GM23338 (cell line): ENCODE measurements at regions not wholly inside any gene's neighbourhood (a gene's known extent, or its start where the extent isn't known, plus 50 kb on each side); places are given as distances from the start of the nearest gene placed in this dataset.

Experiments used
- ATAC-seq: fragments of 200-7000 bp; cut with Tn5 transposase; 3 replicates; pipeline ENCODE4 v1.9.1; 2020
- DNase-seq: peaks from one replicate; pipeline ENCODE4 v3.0.0-alpha.2; 2015; ENCODE audit warnings: low spot score
- H2AFZ ChIP-seq: fragments of 200-600 bp; sonication (generic); 2 replicates; pipeline ENCODE4 v1.8.0; 2016; ENCODE audit warnings: antibody characterized with exemption, mild to moderate bottlenecking, moderate library complexity
- H3F3A ChIP-seq: fragments of 200-600 bp; sonication (generic); replicated peaks from 2 replicates; pipeline ENCODE4 v1.8.0; 2017; ENCODE audit warnings: antibody characterized with exemption, mixed run types, low read depth
- H3K27ac ChIP-seq: fragments of 200-600 bp; sonication (generic); 2 replicates; pipeline ENCODE4 v1.6.1; 2016; ENCODE audit warnings: low read depth
- H3K27me3 ChIP-seq: fragments of 200-600 bp; sonication (generic); 2 replicates; pipeline ENCODE4 v1.8.0; 2016; ENCODE audit warnings: mild to moderate bottlenecking, mixed run types, moderate library complexity; ENCODE audit not compliant: insufficient read depth
- H3K36me3 ChIP-seq: fragments of 200-600 bp; sonication (generic); 2 replicates; pipeline ENCODE4 v1.8.0; 2016; ENCODE audit warnings: mild to moderate bottlenecking; ENCODE audit not compliant: insufficient read depth
- H3K4me1 ChIP-seq: fragments of 200-600 bp; sonication (generic); 2 replicates; pipeline ENCODE4 v1.8.0; 2016; ENCODE audit warnings: mild to moderate bottlenecking, moderate library complexity; ENCODE audit not compliant: insufficient read depth
- H3K4me2 ChIP-seq: fragments of 200-600 bp; sonication (generic); 2 replicates; pipeline ENCODE4 v1.7.1; 2017; ENCODE audit warnings: mixed run types
- H3K4me3 ChIP-seq: fragments of 200-600 bp; sonication (generic); 2 replicates; pipeline ENCODE4 v1.6.1; 2016; ENCODE audit warnings: mixed run types
- H3K79me2 ChIP-seq: fragments of 200-600 bp; sonication (generic); replicated peaks from 2 replicates; pipeline ENCODE4 v1.8.0; 2017; ENCODE audit warnings: mild to moderate bottlenecking; ENCODE audit not compliant: insufficient read depth
- H3K9me2 ChIP-seq: fragments of 200-600 bp; sonication (generic); 2 replicates; pipeline ENCODE4 v1.8.0; 2017; ENCODE audit not compliant: insufficient read depth
- H4K20me1 ChIP-seq: fragments of 200-600 bp; sonication (generic); replicated peaks from 2 replicates; pipeline ENCODE4 v1.8.0; 2017; ENCODE audit warnings: mild to moderate bottlenecking; ENCODE audit not compliant: insufficient read depth
- H3K27ac Mint-ChIP-seq: 2 replicates; pipeline ENCODE4 v1.8.0; 2020; ENCODE audit warnings: inconsistent platforms, mild to moderate bottlenecking, moderate library complexity, mixed read lengths
- H3K27me3 Mint-ChIP-seq: 3 replicates; pipeline ENCODE4 v1.8.0; 2022; ENCODE audit warnings: low read depth, mild to moderate bottlenecking, moderate library complexity, mixed read lengths, inconsistent platforms; ENCODE audit not compliant: insufficient read depth, poor library complexity
- H3K36me3 Mint-ChIP-seq: 3 replicates; pipeline ENCODE4 v1.8.0; 2021; ENCODE audit warnings: low read depth, mild to moderate bottlenecking, inconsistent platforms, moderate library complexity, mixed read lengths
- H3K4me1 Mint-ChIP-seq: 3 replicates; pipeline ENCODE4 v1.8.0; 2020; ENCODE audit warnings: mild to moderate bottlenecking, inconsistent platforms, mixed read lengths
- H3K4me3 Mint-ChIP-seq: 3 replicates; pipeline ENCODE4 v1.8.0; 2021; ENCODE audit warnings: moderate library complexity, mild to moderate bottlenecking, inconsistent platforms, mixed read lengths
- H3K9me3 Mint-ChIP-seq: 3 replicates; pipeline ENCODE4 v1.8.0; 2020; ENCODE audit warnings: moderate library complexity, mild to moderate bottlenecking, inconsistent platforms, mixed read lengths
- CREB1 ChIP-seq: fragments of 250-450 bp; sonication (Bioruptor Pico); IDR thresholded peaks from 2 replicates; pipeline ENCODE4 v1.5.0; 2020; ENCODE audit warnings: low read depth, mild to moderate bottlenecking, moderate library complexity
- EZH2 ChIP-seq: fragments of 200-600 bp; sonication (generic); IDR thresholded peaks from one replicate; pipeline ENCODE4 v1.8.0; 2017; ENCODE audit warnings: antibody characterized with exemption, mild to moderate bottlenecking, low read depth; ENCODE audit not compliant: unreplicated experiment
- EZH2phosphoT487 ChIP-seq: fragments of 200-600 bp; sonication (generic); IDR thresholded peaks from one replicate; pipeline ENCODE4 v1.8.1; 2018; ENCODE audit warnings: antibody characterized with exemption; ENCODE audit not compliant: unreplicated experiment
- JUNB ChIP-seq: IDR thresholded peaks from one replicate; pipeline ENCODE4 v1.6.1; 2016; ENCODE audit warnings: antibody characterized with exemption; ENCODE audit not compliant: unreplicated experiment
- NANOG ChIP-seq: IDR thresholded peaks from 2 replicates; pipeline ENCODE4 v1.6.1; 2016; ENCODE audit warnings: antibody characterized with exemption, borderline replicate concordance
- POLR2AphosphoS5 ChIP-seq: IDR thresholded peaks from 2 replicates; pipeline ENCODE4 v1.6.1; 2016; ENCODE audit warnings: antibody characterized with exemption, low read depth
- REST ChIP-seq: IDR thresholded peaks from one replicate; pipeline ENCODE4 v1.6.1; 2018; ENCODE audit warnings: antibody characterized with exemption; ENCODE audit not compliant: unreplicated experiment
- STAT1 ChIP-seq: IDR thresholded peaks from one replicate; pipeline ENCODE4 v1.6.1; 2016; ENCODE audit warnings: antibody characterized with exemption; ENCODE audit not compliant: unreplicated experiment
- ZNF114 ChIP-seq: fragments of 250-450 bp; sonication (Bioruptor Pico); IDR thresholded peaks from 2 replicates; pipeline ENCODE4 v1.5.0; 2020; ENCODE audit warnings: mild to moderate bottlenecking, moderate library complexity
- ZNF331 ChIP-seq: fragments of 250-450 bp; sonication (Bioruptor Pico); IDR thresholded peaks from 2 replicates; pipeline ENCODE4 v1.5.0; 2020; ENCODE audit warnings: low read depth, mild to moderate bottlenecking, moderate library complexity
- ZNF462 ChIP-seq: fragments of 250-450 bp; sonication (Bioruptor Pico); IDR thresholded peaks from 2 replicates; pipeline ENCODE4 v1.5.0; 2020; ENCODE audit warnings: mild to moderate bottlenecking, moderate library complexity
- TF ChIP-seq, protein P1 (sequence below), 2 experiments: fragments of 200-600 bp in 1 of 2; sonication (generic) in 1 of 2; conservative IDR thresholded peaks; 2 replicates each; pipeline versions ENCODE4 v1.5.1 to v1.6.1; 2016 to 2017; ENCODE audit warnings: antibody characterized with exemption in 2 of 2, low read depth in 2 of 2, mild to moderate bottlenecking in 2 of 2, moderate library complexity in 1 of 2
- TF ChIP-seq, protein P2 (sequence below): IDR thresholded peaks from 2 replicates; pipeline ENCODE4 v1.6.1; 2016; ENCODE audit warnings: antibody characterized with exemption

DNA sequence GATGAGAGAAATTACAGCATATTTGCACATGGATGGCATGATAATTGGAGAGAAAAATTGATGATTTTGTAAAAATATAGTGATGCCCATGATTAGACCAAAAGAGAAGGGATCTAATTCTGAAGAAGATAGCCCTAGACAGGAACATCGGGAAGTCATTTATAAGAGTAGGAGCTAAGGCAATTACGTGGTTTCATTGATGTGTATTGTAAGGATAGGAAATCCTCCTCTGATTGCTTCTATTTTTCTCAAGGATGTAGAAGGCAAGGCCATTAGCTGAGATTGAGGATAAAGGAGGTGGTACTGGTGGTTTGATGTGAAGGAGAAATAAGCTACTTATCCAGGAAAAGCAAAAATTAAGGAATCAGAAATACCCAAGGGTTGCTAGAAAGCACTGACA, 176.5 kb upstream of the SOX11 start:
- H2AFZ ChIP-seq: no peak overlapping the region
- no peak overlapping the region for H3K4me2 ChIP-seq
- H3K36me3 ChIP-seq: no peaks in the 10 kb centered on the region
- no peak for DNase-seq
- no peaks in the 10 kb centered on the region for H3K9me2 ChIP-seq
- H3K36me3 Mint-ChIP-seq: no peaks in the 10 kb centered on the region
- H3K27me3 Mint-ChIP-seq: no peaks in the 10 kb centered on the region
- no peak overlapping the region for H3K27ac Mint-ChIP-seq
- ATAC-seq: no peak
- H3K4me1 Mint-ChIP-seq: no peaks in the 10 kb centered on the region
- no peak overlapping the region for H3K4me3 Mint-ChIP-seq
- H3K4me1 ChIP-seq: no peaks in the 10 kb centered on the region
- TF ChIP-seq JUNB (no peak), ZNF114 (no peak), NANOG (no peak), EZH2 (no peak), EZH2phosphoT487 (no peak), CREB1 (CRISPR knock-in tag) (no peak), REST (no peak), ZNF462 (CRISPR knock-in tag) (no peak), STAT1 (no peak), ZNF331 (CRISPR knock-in tag) (no peak), POLR2AphosphoS5 (no peak)
- TF ChIP-seq, protein P1, sequence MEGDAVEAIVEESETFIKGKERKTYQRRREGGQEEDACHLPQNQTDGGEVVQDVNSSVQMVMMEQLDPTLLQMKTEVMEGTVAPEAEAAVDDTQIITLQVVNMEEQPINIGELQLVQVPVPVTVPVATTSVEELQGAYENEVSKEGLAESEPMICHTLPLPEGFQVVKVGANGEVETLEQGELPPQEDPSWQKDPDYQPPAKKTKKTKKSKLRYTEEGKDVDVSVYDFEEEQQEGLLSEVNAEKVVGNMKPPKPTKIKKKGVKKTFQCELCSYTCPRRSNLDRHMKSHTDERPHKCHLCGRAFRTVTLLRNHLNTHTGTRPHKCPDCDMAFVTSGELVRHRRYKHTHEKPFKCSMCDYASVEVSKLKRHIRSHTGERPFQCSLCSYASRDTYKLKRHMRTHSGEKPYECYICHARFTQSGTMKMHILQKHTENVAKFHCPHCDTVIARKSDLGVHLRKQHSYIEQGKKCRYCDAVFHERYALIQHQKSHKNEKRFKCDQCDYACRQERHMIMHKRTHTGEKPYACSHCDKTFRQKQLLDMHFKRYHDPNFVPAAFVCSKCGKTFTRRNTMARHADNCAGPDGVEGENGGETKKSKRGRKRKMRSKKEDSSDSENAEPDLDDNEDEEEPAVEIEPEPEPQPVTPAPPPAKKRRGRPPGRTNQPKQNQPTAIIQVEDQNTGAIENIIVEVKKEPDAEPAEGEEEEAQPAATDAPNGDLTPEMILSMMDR (conservative IDR thresholded peaks at IDR 0.05; ENCODE audit: low read depth in 2 of 2): no peak
- TF ChIP-seq, protein P2, sequence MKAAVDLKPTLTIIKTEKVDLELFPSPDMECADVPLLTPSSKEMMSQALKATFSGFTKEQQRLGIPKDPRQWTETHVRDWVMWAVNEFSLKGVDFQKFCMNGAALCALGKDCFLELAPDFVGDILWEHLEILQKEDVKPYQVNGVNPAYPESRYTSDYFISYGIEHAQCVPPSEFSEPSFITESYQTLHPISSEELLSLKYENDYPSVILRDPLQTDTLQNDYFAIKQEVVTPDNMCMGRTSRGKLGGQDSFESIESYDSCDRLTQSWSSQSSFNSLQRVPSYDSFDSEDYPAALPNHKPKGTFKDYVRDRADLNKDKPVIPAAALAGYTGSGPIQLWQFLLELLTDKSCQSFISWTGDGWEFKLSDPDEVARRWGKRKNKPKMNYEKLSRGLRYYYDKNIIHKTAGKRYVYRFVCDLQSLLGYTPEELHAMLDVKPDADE: no peak
- H3K9me3 Mint-ChIP-seq: peaks cover 6% of the 10 kb centered on the region; the same call in 1 of the 3 replicates
- H3K79me2 ChIP-seq: no peaks in the 10 kb centered on the region
- H3F3A ChIP-seq: no peaks in the 10 kb centered on the region
- no peak overlapping the region for H3K4me3 ChIP-seq
- no peaks in the 10 kb centered on the region for H4K20me1 ChIP-seq
- no peak overlapping the region for H3K27ac ChIP-seq
- H3K27me3 ChIP-seq: no peaks in the 10 kb centered on the region
